ENCODE measurements at regions not wholly inside any gene's neighbourhood (a gene's known extent, or its start where the extent isn't known, plus 50 kb on each side); places are given as distances from the start of the nearest gene placed in this dataset.

- TF ChIP-seq CTCF (IDR thresholded peaks at IDR 0.05) = no peak
- TF ChIP-seq EP300 (IDR thresholded peaks at IDR 0.05) = no peak
- no peak for TF ChIP-seq POLR2A (IDR thresholded peaks at IDR 0.05)
Measured at GRCh38 chr1:239244084-239244483, 142.3 kb upstream of the CHRM3 start.

All from upper lobe of left lung (tissue), 4 donors.